ENCODE measurements at regions not wholly inside any gene's neighbourhood (a gene's known extent, or its start where the extent isn't known, plus 50 kb on each side); places are given as distances from the start of the nearest gene placed in this dataset.

DNA sequence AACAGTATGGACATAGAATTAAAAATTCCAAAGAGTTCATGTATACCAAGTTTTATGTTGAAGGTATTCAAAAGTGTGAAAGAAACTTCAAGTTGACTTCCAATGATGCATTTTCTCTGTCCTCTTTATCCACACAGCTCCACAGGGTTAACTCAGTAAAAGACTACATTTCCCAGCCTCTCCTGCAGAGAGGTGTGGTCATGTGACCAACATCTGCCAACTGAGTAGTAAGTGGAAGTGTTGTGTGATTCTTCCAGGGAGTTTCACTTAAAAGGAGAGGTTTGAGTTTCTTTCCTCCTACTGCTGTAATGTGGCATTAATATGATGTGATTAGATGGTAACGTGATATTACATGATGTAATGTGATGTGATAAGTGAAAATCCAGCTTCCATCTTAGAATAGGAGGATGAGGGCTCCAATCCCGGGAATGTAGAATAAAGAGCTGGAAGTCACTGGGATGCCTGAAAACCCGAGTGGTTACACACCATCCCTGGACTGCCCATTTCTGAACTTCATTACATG, 280.6 kb downstream of the ARRDC4 start:
- H3K4me2 ChIP-seq (ENCODE audit: low read length), result no peak overlapping the region
- H3K36me3 ChIP-seq (ENCODE audit: insufficient read depth, low read length), result no peaks in the 10 kb centered on the region
- ChIA-PET CTCF (ENCODE audit: unreplicated experiment) (no interaction called here), POLR2A (interaction anchor here (1.8 kb wide), 1 partner anchor 28 kb away, joined by 4 read pairs; no protein-coding TSS in a partner anchor)
- no peak overlapping the region for H3K4me3 ChIP-seq (ENCODE audit: low read depth, low read length, poor library complexity, severe bottlenecking)
- TF ChIP-seq EZH2phosphoT487 (IDR thresholded peaks at IDR 0.05; ENCODE audit: borderline replicate concordance, low read depth, low read length), result no peak
- TF ChIP-seq, protein P1, sequence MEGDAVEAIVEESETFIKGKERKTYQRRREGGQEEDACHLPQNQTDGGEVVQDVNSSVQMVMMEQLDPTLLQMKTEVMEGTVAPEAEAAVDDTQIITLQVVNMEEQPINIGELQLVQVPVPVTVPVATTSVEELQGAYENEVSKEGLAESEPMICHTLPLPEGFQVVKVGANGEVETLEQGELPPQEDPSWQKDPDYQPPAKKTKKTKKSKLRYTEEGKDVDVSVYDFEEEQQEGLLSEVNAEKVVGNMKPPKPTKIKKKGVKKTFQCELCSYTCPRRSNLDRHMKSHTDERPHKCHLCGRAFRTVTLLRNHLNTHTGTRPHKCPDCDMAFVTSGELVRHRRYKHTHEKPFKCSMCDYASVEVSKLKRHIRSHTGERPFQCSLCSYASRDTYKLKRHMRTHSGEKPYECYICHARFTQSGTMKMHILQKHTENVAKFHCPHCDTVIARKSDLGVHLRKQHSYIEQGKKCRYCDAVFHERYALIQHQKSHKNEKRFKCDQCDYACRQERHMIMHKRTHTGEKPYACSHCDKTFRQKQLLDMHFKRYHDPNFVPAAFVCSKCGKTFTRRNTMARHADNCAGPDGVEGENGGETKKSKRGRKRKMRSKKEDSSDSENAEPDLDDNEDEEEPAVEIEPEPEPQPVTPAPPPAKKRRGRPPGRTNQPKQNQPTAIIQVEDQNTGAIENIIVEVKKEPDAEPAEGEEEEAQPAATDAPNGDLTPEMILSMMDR (conservative IDR thresholded peaks at IDR 0.05; ENCODE audit: low read length), result no peak
- no peak overlapping the region for H3K27ac ChIP-seq (ENCODE audit: low read depth, low read length, poor library complexity, severe bottlenecking)
- no TSS peak for BruUV-seq (replicated peaks)
- no peaks in the 10 kb centered on the region for H3K79me2 ChIP-seq (ENCODE audit: insufficient read depth, low read depth, low read length)
- no peak overlapping the region for H2AFZ ChIP-seq (ENCODE audit: low read length)
- intact Hi-C loops (cut with micrococcal nuclease; ENCODE audit: unreplicated experiment), result no loop called here
- no peak for DNase-seq (ENCODE audit: low spot score)
- no peaks in the 10 kb centered on the region for H3K4me1 ChIP-seq (ENCODE audit: insufficient read depth, low read length, poor library complexity, severe bottlenecking)
- H3K9me2 ChIP-seq (ENCODE audit: insufficient read depth, low read length), result no peaks in the 10 kb centered on the region
- no peaks in the 10 kb centered on the region for H3K9me3 ChIP-seq (ENCODE audit: low read length)
- H4K20me1 ChIP-seq (ENCODE audit: insufficient read depth, low read length), result no peaks in the 10 kb centered on the region

DNA sequence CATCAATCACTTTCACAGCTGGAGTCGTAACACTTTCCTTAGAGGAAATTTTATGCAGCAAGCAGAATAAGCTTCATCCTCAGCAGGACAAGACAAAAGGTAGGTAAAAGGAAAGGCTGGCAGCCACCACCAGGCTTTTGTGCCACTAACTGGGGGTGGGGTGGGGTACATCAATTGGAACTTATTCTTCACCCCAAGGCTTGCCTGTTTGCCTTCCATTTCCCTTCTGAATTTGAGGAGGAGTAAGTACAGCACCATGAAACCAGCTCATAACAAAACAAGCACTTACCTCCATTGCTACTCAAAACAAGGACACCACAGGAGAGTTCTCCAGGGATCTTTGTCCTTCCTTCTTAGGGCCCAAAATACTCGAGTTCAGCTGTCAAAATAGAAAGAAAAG, 296.8 kb downstream of the ARRDC4 start:
- Histone ChIP-seq H3K4me1 (ENCODE audit: insufficient read depth, low read length, poor library complexity, severe bottlenecking) (no peaks in the 10 kb centered on the region), H3K4me3 (ENCODE audit: low read depth, low read length, poor library complexity, severe bottlenecking) (no peak overlapping the region), H2AFZ (ENCODE audit: low read length) (no peak overlapping the region), H4K20me1 (ENCODE audit: insufficient read depth, low read length) (no peaks in the 10 kb centered on the region), H3K4me2 (ENCODE audit: low read length) (no peak overlapping the region), H3K9me2 (ENCODE audit: insufficient read depth, low read length) (no peaks in the 10 kb centered on the region), H3K79me2 (ENCODE audit: insufficient read depth, low read depth, low read length) (no peaks in the 10 kb centered on the region), H3K36me3 (ENCODE audit: insufficient read depth, low read length) (no peaks in the 10 kb centered on the region), H3K27ac (ENCODE audit: low read depth, low read length, poor library complexity, severe bottlenecking) (no peak overlapping the region), H3K9me3 (ENCODE audit: low read length) (no peaks in the 10 kb centered on the region)
- no TSS peak for BruUV-seq (replicated peaks)
- TF ChIP-seq, protein P1 (conservative IDR thresholded peaks at IDR 0.05; ENCODE audit: low read length), result no peak
- no peak for TF ChIP-seq EZH2phosphoT487 (IDR thresholded peaks at IDR 0.05; ENCODE audit: borderline replicate concordance, low read depth, low read length)
- ChIA-PET POLR2A (interaction anchor here (0.6 kb wide), 1 partner anchor 9 kb away, joined by 4 read pairs; no protein-coding TSS in a partner anchor), CTCF (ENCODE audit: unreplicated experiment) (interaction anchor here (0.6 kb wide), 1 partner anchor 109 kb away, joined by 3 read pairs; no protein-coding TSS in a partner anchor)
- intact Hi-C loops (cut with micrococcal nuclease; ENCODE audit: unreplicated experiment), result no loop called here
- DNase-seq (ENCODE audit: low spot score), result no peak

DNA sequence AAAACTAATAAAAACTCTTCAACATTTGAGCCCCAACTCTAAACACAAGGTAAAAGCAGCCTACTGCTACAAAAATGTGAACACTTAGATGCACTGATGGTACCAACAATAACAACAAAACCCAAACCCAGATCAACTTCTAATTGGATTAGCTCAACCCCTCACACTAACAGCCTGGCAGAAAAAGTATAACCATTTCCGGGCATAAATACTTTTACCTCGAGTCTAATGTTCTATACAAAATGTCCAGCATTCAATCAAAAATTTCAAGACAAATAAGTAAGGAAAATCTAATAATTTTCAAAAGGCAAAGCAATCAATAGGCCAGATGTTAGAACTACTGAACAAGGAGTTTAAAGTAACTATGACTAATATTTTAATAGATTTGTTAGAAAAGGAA, 303.3 kb downstream of the ARRDC4 start:
- H3K36me3 ChIP-seq (ENCODE audit: insufficient read depth, low read length), result no peaks in the 10 kb centered on the region
- DNase-seq (ENCODE audit: low spot score), result no peak
- intact Hi-C loops (cut with micrococcal nuclease; ENCODE audit: unreplicated experiment), result no loop called here
- ChIA-PET CTCF (ENCODE audit: unreplicated experiment) (no interaction called here), POLR2A (no interaction called here)
- BruUV-seq (replicated peaks), result no TSS peak
- H4K20me1 ChIP-seq (ENCODE audit: insufficient read depth, low read length), result no peaks in the 10 kb centered on the region
- H3K27ac ChIP-seq (ENCODE audit: low read depth, low read length, poor library complexity, severe bottlenecking), result no peak overlapping the region
- H3K9me3 ChIP-seq (ENCODE audit: low read length), result no peaks in the 10 kb centered on the region
- TF ChIP-seq, protein P1 (conservative IDR thresholded peaks at IDR 0.05; ENCODE audit: low read length), result no peak
- no peaks in the 10 kb centered on the region for H3K9me2 ChIP-seq (ENCODE audit: insufficient read depth, low read length)
- no peak overlapping the region for H3K4me2 ChIP-seq (ENCODE audit: low read length)
- H2AFZ ChIP-seq (ENCODE audit: low read length), result no peak overlapping the region
- no peak overlapping the region for H3K4me3 ChIP-seq (ENCODE audit: low read depth, low read length, poor library complexity, severe bottlenecking)
- no peaks in the 10 kb centered on the region for H3K79me2 ChIP-seq (ENCODE audit: insufficient read depth, low read depth, low read length)
- no peaks in the 10 kb centered on the region for H3K4me1 ChIP-seq (ENCODE audit: insufficient read depth, low read length, poor library complexity, severe bottlenecking)
